GM18907 (cell line): ENCODE measurements at regions not wholly inside any gene's neighbourhood (a gene's known extent, or its start where the extent isn't known, plus 50 kb on each side); places are given as distances from the start of the nearest gene placed in this dataset.
"Not testable (repeated sequence)": the region's sequence is repeated elsewhere in the genome, so short reads cannot be mapped to it uniquely, and the experiment has no call there.

Experiments used
- ATAC-seq: cut with Tn5 transposase; IDR thresholded peaks from one replicate; pipeline ENCODE4 v1.9.1; 2021; ENCODE audit warnings: mild to moderate bottlenecking, moderate library complexity; ENCODE audit not compliant: unreplicated experiment

DNA sequence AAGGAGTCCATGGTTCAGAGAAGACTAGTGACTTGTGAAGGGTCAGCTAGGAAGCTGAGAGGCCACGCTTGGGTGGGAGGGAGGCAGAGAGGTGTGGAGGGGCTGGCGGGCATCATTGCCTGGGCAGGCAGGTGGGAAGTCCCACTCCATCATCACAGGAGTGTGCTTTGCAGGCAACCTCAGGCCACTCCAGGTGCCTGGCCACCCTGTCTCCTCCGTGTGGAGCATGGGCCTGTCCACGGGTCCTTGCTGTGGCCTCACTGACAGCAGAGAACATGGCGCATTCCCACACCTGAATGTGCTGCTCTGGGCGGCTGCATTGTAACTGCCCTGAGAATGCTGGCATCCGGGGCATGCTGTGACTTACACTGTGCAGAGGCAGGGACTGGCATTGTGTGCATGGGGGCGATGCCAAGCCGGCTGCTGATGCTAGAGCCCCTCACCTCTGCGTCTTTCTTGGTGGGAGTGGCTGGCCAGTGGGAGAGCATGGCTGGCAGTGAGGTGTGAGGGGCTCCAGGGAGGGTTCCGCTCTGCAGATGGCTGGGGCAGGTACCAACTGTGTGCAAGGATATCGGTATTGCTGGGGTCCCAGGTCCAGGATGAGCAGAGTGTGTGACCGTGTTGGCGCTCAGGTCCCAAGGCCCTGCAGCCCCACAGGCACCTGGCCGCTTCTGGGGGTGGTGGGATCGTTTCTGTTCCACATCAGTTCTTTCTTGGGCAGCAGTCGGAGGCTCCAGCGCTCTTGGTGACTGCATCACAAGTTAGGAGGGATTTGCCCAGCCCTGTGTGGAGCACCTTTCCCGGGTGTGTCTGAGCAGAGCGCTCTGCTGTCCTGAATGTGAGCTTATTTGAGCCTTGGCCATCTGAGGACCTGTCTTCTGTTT is 94.8 kb downstream of the NPIPB11 start:
- ATAC-seq = no peak

DNA sequence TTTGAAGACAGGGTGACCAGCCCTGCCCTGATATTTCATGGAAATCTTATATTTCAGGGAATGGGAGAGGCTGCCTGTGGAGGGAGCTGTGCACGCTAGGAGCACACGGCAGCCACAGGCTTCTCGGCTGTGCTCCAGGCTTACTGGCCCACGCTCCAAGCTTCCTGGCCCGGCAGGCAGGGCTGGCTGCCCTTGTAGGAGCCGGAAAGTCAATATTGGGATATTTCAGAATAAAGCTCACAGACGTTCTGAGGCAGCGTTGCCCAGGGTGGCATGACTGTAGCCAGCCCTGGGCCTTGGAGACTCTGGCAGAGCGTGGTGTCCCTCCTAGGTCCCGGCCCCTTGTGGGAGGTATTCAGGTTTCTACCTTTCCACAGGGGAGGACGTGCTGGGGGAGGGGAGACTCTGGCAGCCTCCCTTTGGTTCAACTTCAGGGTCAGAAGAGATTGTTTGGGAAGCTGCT is 95.6 kb downstream of the NPIPB11 start:
- ATAC-seq = no peak

DNA sequence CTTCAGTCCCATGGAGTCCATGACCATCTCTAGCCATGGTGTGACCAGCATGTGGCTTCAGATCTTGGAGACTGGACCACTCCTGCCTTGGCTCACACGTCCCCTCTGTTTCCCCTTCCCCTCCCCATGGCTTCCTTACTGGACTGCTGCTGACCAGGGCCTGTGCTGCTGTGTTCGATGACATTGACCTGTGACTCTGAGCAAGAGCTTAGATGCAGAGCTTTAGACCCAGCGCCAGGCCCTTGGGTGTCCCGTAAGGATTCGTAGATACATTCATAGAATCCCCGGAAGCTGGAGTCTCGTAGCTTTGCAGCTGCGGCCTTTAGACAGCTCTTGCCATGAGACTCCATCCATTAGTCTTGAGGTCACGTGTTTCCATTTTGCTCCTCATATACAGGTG is 96.3 kb downstream of the NPIPB11 start:
- not testable (repeated sequence) for ATAC-seq

- ATAC-seq = not testable (repeated sequence)
These were observed 96.9 kb downstream of the NPIPB11 start for GRCh38 chr16:29309601-29310000.

GRCh38 chr16:29308644-29309546 is 97.6 kb downstream of the NPIPB11 start:
- ATAC-seq = no peak

DNA sequence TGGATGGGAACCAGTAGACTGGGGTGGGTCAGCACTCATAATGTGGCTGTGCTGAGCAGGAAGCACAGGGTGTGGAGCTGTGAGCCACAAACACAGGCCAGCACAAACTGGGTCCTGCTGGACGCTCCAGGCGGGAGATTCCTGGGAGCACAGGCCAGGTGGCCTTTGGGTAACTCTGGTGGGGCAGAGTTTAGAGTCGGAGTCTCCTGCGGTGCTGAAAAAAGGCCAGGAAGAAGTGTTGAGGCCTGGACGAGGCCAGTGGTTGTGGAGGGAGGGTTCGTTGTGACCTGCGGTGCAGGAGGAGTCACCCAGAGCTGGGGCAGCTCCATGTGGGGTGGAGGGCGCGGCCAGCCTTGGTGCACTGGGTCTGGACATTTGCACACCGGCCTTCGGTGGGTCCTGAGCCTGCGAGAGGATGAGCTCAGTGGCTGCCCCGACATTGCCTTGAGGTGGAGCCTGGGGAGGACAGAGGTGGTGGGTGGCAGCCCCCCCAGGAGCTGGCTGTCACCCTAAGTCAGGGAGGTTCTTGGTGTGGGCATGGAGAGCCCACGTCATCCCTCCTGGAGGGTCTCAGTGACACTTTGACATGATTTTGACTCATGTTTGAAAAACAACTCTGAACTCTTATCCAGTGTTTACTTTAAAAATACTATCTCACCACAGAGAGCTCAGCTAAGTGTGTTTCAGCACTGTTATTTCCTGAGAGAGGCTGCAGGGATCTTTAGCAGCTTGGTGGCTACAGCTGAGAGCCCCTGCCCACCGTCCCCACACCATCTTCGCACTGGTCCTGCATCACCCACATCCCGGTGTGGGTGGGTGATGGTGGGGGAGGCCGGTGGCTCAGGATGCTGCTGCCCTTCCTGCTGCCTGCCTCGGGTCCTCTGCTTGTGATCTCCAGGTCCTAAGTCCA is 98.7 kb downstream of the NPIPB11 start:
- ATAC-seq = no peak

- ATAC-seq = no peak
These were observed 99.4 kb downstream of the NPIPB11 start for GRCh38 chr16:29306943-29307597.

DNA sequence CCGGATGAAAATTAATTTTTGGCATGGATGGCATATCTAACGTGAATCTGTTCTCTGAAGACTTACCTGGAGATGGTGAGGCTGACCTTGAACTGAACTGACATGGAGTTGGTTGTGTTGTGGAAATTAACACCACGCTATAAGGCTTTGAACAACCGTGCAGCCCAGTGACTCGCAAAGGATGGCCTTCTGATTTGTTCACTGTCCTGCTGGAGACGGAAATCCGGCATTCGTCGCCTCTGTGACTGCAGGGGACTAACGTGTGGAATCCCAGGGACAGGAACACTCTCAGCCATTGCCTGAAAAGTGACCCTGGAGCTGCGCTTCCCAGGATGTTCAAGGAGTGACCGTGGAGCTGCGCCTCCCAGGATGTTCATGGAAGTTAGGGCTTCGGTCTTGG is 100.3 kb downstream of the NPIPB11 start:
- no peak for ATAC-seq

- not testable (repeated sequence) for ATAC-seq
These were observed 101.5 kb downstream of the NPIPB11 start for GRCh38 chr16:29305018-29305417.

GRCh38 chr16:29304251-29304650 is 102.3 kb downstream of the NPIPB11 start:
- ATAC-seq = no peak

- no peak for ATAC-seq
These were observed 103.0 kb downstream of the NPIPB11 start for GRCh38 chr16:29303520-29303919.

DNA sequence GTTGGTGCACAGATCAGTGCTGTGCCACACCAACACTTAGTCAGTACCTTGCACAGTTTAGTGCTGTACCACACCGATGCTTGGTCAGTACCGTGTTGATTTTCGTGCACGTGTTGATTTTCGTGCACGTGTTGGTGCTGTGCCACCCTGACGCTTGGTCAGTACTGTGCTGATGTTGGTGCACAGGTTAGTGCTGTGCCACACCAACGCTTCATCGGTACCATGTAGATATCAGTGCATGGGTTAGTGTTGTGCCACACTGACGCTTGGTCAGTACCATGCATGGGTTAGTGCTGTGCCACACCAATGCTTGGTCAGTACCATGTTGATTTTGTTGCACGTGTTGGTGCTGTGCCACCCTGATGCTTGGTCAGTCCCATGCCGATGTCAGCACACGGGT is 103.5 kb downstream of the NPIPB11 start:
- no peak for ATAC-seq

DNA sequence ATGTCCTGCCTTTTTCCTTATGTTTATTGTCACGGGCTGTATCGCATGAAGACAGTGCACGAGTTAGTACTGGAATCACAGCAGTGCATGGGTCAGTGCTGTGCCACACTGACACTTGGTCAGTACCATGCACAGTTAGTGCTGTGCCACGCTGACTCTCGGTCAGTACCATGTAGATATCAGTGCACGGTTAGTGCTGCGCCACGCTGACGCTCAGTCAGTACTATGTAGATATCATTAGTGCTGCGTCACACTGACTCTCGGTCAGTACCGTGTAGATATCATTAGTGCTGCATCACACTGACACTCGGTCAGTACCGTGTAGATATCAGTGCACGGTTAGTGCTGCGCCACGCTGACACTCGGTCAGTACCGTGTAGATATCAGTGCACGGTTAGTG is 104.1 kb downstream of the NPIPB11 start:
- not testable (repeated sequence) for ATAC-seq

DNA sequence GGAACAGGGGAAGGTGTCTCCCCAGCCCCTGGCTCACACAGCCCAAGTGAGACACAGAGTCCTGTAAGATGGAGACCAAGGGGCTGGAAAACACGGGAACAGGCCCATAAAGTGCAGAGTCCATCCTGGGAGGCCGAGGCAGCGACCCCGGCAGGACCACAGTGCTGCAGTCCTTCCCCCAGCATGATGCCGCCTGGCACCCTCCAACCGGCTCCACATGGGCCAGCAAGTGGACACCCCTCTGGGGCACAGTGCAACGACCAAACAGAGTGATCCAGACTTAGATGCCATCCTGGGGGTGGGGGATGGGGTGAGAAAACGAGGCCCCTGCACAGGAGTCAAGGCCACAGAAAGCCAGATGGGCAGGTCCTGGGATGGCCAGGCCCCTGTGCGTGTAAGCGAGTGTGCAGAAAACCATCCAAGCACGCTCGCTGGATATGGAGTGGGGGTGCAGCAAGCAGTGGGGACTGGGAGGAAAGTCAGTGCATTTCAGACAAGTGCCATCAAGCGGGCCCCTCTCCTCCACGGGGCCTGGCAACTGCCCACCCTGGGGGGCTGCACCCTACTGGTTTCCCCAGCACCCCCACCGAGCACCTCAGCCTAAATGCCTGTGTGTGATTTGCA is 104.7 kb downstream of the NPIPB11 start:
- ATAC-seq = not testable (repeated sequence)

DNA sequence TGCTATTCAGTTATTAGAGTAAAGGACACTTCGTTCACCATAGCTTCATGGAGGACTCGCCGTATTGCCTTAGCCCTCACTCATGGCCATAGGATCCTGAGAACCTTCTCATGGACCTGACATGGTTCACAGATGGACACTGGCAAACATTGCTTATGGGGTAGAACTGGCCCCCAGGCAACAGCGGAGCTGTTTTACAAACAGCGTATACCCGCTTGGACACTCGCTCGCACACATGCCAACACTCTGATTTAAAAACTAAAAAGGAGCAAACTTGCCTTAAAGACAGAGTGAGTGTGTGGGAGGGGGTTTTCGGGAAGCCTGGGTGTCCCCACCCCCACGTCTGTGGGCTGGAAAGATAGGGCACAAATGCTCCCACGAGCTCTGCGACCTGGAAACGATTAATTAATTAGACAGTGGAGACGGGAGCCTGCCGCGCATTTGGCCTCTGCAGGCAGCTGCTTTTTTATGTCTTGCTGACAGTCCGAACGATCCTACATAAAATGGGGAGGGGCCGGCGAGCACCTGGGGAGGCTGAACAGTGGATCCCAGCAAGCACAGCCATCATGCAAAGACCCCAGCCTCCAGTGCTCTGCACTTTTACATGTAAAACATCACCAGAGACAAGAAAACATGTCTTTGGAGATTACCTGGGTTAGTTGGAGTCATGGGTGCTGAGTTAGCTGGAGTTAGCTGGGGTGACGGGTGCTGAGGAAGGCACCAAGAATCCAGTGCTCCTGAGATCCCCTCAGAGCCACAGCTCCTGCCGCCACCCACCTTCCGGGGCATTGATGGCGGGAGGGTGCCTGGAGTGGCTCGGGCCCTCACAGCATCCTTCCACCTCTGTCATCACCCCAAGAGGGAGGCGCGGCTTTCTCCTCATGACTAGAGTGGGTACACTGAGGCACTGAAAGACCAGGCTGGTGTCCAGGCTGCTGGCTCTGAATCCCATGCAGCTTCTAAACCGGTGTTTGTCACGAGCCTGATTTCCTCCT is 105.7 kb downstream of the NPIPB11 start:
- not testable (repeated sequence) for ATAC-seq

DNA sequence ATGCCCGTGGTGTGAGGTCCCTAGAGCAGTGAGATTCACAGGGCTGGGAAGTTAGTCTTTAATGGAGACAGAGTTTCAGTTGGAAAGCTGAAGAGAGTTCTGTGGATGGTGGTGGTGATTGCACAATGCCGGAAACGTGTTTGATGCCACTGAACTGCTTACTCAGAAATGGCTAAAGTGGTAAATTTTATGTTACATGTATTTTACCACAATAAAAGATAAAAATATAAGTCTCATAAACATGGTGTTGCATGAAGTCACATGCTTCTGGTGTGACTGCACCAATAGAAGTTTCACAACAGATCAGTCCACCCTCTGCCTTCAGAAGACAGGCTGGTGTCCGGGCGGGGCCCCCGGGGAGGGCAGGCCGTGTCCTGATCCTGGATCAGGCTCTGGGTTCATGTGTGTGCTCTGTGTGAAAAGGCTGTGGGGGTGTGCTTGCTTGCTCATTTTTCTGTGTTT is 106.5 kb downstream of the NPIPB11 start:
- not testable (repeated sequence) for ATAC-seq

DNA sequence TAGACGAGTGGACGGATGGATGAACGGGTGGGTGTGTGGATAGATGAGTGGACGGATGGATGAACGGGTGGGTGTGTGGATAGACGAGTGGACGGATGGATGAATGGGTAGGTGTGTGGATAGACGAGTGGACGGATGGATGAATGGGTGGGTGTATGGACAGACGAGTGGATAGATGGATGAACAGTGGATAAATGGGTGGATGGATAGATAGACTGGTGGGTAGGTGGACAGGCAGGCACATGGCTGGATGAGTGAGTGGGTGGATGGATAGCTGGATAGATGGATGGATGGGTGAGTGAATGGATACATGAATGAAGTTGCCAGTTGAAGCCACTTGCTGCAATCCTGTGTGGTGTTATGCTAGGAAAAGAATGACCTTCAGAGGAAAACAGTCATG is 107.5 kb downstream of the NPIPB11 start:
- ATAC-seq = not testable (repeated sequence)

GRCh38 chr16:29298307-29298706 is 108.2 kb downstream of the NPIPB11 start:
- ATAC-seq = not testable (repeated sequence)
